Renal cortical epithelial cell (primary cell): ENCODE measurements at regions not wholly inside any gene's neighbourhood (a gene's known extent, or its start where the extent isn't known, plus 50 kb on each side); places are given as distances from the start of the nearest gene placed in this dataset.
"Not testable (repeated sequence)": the region's sequence is repeated elsewhere in the genome, so short reads cannot be mapped to it uniquely, and the experiment has no call there.

Source experiments
- DNase-seq: peaks from one replicate; pipeline ENCODE4 v3.0.0-alpha.2; 2011; ENCODE audit warnings: low read depth

- no peak for DNase-seq
These were observed 1541.1 kb downstream of the FAM181B start for GRCh38 chr11:81192516-81192915.

GRCh38 chr11:81190546-81190945 is 1543.1 kb downstream of the FAM181B start:
- no peak for DNase-seq

DNA sequence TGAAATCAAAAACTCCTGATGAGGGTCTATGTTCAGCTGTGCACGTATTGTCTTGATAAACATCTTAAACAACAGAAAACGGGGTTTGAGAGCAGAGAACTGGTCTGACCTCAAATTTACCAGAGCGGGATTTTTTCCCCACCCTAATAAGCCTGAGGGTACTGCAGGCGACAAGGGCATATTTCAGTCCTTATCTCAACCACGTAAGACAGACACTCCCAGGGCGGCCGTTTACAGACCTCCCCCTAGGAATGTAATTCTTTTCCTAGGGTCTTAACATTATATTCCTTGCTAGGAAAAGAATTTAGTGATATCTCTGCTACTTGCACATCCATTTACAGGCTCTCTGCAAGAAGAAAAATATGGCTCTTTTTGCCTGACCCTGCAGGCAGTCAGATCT is 1546.6 kb downstream of the FAM181B start:
- DNase-seq = not testable (repeated sequence)

DNA sequence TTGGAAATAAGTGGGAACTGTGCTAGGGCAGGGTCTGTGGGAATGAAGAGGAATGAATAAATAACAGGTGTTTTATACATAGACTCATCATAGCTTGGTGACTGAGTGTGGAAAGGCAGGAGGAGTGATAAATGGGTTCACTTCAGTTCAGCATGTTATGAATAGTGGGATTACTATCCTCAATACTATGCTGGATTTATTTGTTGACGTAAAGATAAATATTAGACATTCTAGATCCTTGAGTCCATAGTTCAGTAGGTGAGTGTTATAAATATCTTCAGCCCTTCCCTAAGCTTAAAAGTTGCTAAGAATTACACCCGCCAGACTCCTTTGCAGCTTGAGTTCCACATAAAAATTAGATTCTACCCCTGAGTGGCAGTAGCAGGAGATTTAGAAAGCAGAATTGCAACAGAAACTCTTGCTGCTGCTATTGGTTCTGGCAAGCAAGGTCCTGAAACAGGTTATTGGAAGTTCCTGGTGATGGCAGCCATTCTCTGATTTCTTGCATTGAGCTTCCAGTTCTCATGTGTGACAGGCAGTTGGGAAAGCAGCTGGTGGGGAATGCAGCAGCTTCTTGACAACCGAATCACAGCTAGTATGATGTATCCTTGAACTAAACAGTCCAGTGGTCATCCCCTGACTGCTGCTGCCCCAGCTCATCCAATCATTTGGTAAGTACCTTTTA is 1558.9 kb downstream of the FAM181B start:
- DNase-seq = no peak

DNA sequence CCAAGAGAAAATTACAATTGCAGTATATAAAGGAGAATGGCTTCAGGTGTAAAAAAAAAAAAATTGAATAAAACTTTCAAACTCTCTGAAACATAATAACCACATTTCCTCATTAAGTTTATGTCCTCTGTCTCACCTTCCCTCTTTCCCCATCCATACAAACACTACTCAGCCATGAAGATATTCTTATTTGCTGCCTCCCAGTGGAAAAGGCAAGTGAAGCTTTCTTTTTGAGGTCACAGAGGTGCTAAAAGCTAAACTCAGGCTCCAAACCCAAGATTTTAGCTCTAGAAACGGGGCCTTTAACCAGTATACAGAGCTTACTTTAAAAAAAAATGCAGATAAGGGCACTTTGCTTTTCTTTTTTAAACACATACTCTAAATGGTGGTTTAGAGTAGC is 1568.5 kb downstream of the FAM181B start:
- peak; percentile 4 for DNase-seq

- no peak for DNase-seq
These were observed 1573.8 kb downstream of the FAM181B start for GRCh38 chr11:81159900-81160299.

- no peak for DNase-seq
These were observed 1598.1 kb downstream of the FAM181B start for GRCh38 chr11:81135570-81135969.

- DNase-seq = no peak
These were observed 1604.0 kb downstream of the FAM181B start for GRCh38 chr11:81129618-81130017.

DNA sequence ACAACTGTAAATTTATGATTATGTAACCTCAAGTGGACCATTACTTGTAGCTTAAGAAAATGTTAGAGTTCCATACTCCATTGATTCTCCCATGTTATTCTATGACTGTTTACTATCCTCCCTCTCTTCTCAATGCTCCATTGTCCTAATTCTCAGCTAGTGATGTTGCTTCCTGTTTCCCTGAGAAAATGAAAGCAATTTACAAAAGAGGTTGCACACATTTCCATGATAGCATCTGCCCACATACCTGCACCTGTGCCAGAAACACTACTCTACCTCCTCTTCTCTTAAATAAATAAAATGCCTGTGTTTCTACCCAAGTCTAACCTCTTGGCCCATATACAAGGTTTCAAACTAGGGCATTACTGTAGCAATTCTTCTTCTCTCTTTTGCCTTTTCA is 1620.9 kb downstream of the FAM181B start:
- DNase-seq = peak; percentile 9

GRCh38 chr11:81104051-81104450 is 1629.6 kb downstream of the FAM181B start:
- DNase-seq = no peak

DNA sequence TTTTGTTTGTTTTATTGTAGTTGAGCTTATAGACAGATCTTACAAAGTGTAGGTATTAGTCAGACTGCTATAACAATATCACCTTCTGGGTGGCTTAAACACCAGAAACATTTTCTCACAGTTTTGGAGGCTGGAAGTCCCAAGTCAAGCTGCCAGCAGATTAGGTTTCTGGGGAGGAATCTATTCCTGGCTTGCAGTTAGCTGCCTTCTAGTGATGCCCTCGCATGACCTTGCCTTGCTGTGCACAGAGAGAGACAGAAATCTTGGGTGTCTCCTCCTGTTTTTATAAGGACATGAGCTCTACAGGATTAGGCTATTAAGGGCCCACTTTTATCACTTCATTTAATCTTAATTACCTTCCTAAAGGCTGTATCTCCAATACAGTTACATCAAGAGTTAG is 1635.2 kb downstream of the FAM181B start:
- no peak for DNase-seq

- peak; percentile 34 for DNase-seq
These were observed 1641.1 kb downstream of the FAM181B start for GRCh38 chr11:81092522-81092921.

DNA sequence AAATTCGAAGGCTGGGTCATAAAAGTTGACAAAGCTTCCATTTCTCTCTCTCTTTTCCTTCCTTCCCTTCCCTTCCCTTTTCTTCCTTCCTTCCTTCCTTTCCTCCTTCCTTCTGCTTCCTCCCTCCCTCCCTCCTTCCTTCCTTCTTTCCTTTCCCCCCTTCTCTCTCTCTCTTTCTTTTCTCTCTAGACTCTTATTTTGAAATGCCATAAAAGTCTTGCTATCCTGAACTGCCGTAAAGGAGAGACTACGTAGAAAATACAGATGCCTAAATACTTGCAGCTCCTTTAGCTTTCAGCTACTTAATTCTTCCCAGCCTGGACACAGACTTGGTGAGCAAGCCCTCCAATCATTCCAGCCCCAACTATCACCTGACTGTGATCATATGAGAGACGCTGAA is 1644.4 kb downstream of the FAM181B start:
- no peak for DNase-seq

- no peak for DNase-seq
These were observed 1639.6 kb upstream of the TENM4 start for GRCh38 chr11:81080476-81080875.

DNA sequence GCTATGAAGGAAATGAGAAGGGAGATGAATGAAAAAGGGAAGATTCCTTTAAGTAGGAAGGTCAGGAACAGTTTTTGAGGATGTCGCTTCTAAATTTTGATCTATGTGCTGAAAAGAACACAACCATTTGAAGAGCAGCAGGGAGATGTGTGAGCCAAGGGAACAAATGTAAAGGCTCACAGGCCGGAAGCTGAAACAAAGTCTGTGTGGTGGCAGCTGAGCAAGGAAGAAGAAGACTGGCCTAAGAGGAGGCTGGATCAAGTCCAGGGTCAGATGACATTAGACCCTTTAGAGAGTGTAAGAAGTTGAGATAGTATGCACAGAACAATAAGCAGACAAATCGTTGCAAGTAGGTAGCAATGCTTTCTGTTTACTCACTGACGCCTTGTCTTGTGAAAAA is 1631.4 kb upstream of the TENM4 start:
- no peak for DNase-seq

GRCh38 chr11:81071606-81072005 is 1630.8 kb upstream of the TENM4 start:
- DNase-seq = peak; percentile 11

DNA sequence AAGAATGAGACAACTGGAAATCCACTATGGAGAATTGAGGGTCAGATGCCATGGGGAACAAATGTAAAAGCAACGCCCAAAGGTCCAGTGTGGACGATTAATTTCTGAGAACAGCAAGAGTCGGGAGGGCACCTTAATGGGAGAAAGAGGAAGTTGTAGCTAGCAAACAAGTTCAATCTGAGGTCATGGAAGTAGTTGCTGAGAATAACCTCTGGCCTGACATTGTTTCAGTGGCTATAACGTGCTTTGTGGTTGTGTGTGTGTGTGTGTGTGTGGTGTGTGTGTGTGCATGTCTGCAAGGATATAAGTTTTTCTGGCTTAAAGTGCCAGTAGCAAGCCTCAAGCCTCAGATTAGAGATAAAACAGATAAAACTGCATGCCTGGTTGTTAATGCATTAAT is 1630.1 kb upstream of the TENM4 start:
- peak; percentile 30 for DNase-seq

DNA sequence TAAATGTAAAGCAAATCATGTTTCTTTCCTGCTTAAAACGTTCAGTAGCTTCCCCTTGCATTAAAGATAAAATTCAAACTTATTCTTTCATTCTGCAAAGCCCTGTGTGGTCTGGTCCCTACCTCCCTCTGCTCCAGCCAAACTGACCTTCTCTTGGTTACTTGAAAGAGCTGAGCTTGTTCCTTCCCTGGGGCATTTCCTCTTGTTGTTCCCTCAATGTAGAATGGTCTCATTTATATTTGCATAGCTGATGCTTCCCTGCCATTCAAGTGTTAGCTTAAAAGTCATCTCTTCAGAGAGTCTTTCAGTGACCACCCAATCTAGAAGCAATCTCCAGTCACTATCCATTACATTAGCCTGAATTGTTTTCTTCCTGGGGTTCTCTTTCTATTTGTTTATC is 1618.5 kb upstream of the TENM4 start:
- DNase-seq = no peak

GRCh38 chr11:81052344-81053158 is 1611.7 kb upstream of the TENM4 start:
- no peak for DNase-seq

DNA sequence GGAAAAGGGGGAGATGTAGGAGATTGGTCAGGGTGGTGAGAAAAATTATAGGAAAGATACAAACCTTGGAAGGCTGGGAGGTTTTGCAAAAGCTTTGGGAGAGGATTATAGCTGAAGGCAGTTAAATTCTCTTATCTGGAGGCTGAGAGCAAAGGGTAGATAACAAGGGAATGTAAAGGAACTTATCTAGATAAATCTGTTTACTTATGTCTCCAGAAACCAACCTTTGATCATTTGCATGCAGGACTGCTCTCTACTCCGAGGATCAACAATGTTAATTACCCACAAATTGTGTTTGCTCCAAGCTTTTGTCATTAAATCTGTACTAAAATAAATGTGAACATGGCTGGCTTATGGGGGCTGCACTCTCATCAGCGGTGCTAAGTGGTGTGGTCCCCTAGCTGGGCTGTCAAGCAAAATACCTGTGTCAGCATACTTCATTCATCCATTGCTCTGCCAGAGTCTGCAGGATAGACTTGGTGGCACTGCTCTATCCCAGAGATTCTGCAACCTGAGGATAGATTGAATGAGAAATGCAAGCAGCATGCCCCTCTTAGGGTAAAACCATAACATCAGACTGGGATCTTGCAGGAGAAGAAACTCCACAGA is 1599.2 kb upstream of the TENM4 start:
- no peak for DNase-seq

DNA sequence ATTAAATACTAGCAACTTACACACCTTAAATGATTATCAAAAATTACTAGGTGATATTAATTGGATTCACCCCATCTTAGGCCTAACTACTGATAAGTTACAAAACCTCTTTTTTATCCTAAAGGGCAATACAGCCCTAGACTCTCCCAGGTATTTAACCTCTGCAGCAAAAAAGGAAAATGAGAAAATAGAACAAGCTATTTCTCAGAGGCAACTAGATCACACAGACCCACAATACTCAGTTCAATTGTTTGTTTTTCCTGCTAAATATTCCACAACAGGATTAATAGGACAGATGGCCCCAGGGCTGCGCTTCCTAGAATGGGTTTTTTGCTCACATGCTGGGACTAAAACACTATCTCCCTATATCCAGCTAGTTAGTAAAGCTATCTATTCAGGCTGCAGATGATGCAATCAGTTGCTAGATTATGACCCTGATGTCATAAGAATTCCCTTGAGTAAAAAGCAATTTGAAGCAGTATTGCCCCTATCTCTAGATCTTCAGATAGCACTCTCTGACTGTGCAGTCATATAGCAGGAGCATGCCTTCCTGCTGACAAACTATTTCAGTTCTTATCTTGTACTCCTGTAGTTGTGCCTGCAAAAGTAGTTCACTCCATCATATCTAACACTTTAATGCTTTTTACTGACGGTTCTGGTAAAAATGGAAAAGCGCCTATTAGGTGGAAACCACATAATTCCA is 1595.5 kb upstream of the TENM4 start:
- DNase-seq = no peak

DNA sequence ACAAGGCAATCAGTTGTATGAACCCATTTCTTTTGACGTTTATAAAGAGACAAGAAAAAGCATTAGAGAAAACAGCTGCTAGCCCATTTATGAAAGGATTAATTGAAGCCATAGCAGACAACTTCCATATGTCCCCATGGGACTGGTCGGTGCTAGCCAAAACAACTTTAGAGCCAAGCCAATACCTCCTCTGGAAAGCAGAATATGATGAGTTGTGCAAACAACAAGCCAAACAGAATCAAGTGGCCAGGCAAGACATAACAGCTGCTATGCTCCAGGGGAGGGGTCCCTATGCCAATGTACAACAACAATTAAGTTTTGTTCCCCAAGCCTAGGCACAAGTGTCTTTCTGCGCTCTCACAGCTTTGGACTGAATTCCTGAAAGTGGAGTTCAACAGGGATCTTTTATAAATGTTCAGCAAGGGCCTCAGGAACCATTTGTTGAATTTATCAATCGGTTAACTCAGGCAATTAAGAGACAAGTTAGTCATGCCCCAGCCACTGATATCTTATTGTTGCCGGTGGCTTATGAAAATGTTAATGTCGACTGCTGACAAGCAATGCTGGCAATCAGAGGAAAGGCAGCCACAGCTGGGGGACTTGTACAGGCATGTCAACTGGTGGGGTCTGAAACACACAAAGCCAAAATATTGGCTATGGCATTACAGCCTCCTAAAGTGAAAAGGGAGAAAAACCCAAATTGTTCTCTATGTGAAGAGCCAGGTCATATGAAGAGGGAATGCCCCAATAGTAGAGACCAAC is 1593.1 kb upstream of the TENM4 start:
- DNase-seq = no peak
